HepG2 (cell line): ENCODE measurements at regions not wholly inside any gene's neighbourhood (a gene's known extent, or its start where the extent isn't known, plus 50 kb on each side); places are given as distances from the start of the nearest gene placed in this dataset.

Source experiments
- ATAC-seq: fragments of 200-7000 bp; cut with Tn5 transposase; 3 replicates; pipeline ENCODE4 v1.9.1; 2020; ENCODE audit warnings: mild to moderate bottlenecking, moderate library complexity
- BruUV-seq: library from RNA; stranded (reverse); fragments of 400-500 nt; replicated peaks from 2 replicates; lab custom pipeline; 2021; lab: Mats Ljungman, UMichigan
- CTCF ChIA-PET: fragments of 300-600 bp; formaldehyde crosslinking; extraction: SDS; loops from one replicate; lab custom pipeline; 2021; ENCODE audit warnings: low total read pairs, inconsistent platforms, low intra/inter-chr PET ratio; lab: Yijun Ruan, JAX
- POLR2A ChIA-PET: fragments of 350-600 bp; sonication (Branson Sonifier 250); formaldehyde crosslinking; loops from one replicate; lab custom pipeline; 2020; ENCODE audit warnings: antibody characterized with exemption, inconsistent platforms; lab: Yijun Ruan, JAX
- DNase-seq: peaks from one replicate; pipeline ENCODE4 v3.0.0-alpha.2; 2015; ENCODE audit warnings: low spot score
- FAIRE-seq: peaks from 3 replicates; lab custom pipeline; 2011; peaks lifted over from hg19 to GRCh38; lab: Jason Lieb, UNC
- H2AFZ ChIP-seq: one replicate; pipeline ENCODE4 v1.6.1; 2011; ENCODE audit warnings: low read length, inconsistent platforms
- H3K27ac ChIP-seq: fragments of 300-600 bp; 3 replicates; pipeline ENCODE4 v1.8.0; 2011; ENCODE audit warnings: mixed run types, mild to moderate bottlenecking, mixed read lengths, low read length, inconsistent platforms; ENCODE audit not compliant: insufficient read depth; ENCODE audit errors: extremely low read length
- H3K27me3 ChIP-seq, 2 experiments: fragments of 200-600 bp in 1 of 2; 2 replicates in 1 of 2; 3 replicates in 1 of 2; pipeline versions ENCODE4 v1.6.0 to v1.8.0; 2011; ENCODE audit warnings: low read length in 2 of 2, mild to moderate bottlenecking in 2 of 2, moderate library complexity in 2 of 2, inconsistent platforms in 1 of 2; ENCODE audit not compliant: insufficient read depth in 2 of 2, control insufficient read depth in 1 of 2
- H3K36me3 ChIP-seq, 2 experiments: fragments of 200-600 bp in 1 of 2; replicated peaks in 1 of 2; 2 replicates in 1 of 2; 3 replicates in 1 of 2; pipeline versions ENCODE4 v1.5.1 to v1.8.0; 2011; ENCODE audit warnings: low read length in 2 of 2, inconsistent platforms in 1 of 2; ENCODE audit not compliant: insufficient read depth in 2 of 2, control insufficient read depth in 1 of 2
- H3K4me1 ChIP-seq: 2 replicates; pipeline ENCODE4 v1.5.1; 2012; ENCODE audit warnings: low read length, inconsistent platforms; ENCODE audit not compliant: insufficient read depth
- H3K4me2 ChIP-seq: 2 replicates; pipeline ENCODE4 v1.6.0; 2011; ENCODE audit warnings: low read depth, low read length, inconsistent platforms
- H3K4me3 ChIP-seq, 3 experiments: fragments of 200-600 bp in 1 of 3; sonication (generic), shearing (Covaris generic) in 1 of 3; replicated peaks in 1 of 3; 2 replicates each; pipeline ENCODE4 v1.5.1; 2011 to 2016; ENCODE audit warnings: low read length in 3 of 3, inconsistent platforms in 2 of 3, low read depth in 2 of 3, mild to moderate bottlenecking in 2 of 3, control low read depth in 1 of 3, mixed read lengths in 1 of 3; ENCODE audit not compliant: insufficient read depth in 1 of 3
- H3K79me2 ChIP-seq: one replicate; pipeline ENCODE4 v1.6.1; 2011; ENCODE audit warnings: low read length, inconsistent platforms; ENCODE audit not compliant: insufficient read depth
- H3K9ac ChIP-seq: 2 replicates; pipeline ENCODE4 v1.6.0; 2011; ENCODE audit warnings: mild to moderate bottlenecking, low read depth, low read length, inconsistent platforms; ENCODE audit not compliant: insufficient read depth
- H3K9me3 ChIP-seq: 2 replicates; pipeline ENCODE4 v1.5.1; 2012; ENCODE audit warnings: mild to moderate bottlenecking, low read length
- H4K20me1 ChIP-seq: 2 replicates; pipeline ENCODE4 v1.6.0; 2011; ENCODE audit warnings: inconsistent platforms, mild to moderate bottlenecking, low read length, moderate library complexity; ENCODE audit not compliant: insufficient read depth
- ARID5B ChIP-seq: IDR thresholded peaks from 2 replicates; pipeline ENCODE4 v1.4.0; 2020; ENCODE audit warnings: mild to moderate bottlenecking, missing genetic modification reagents
- CREB1 ChIP-seq, 2 experiments: fragments of 450-650 bp in 1 of 2; IDR thresholded peaks; 2 replicates each; pipeline ENCODE4 v1.6.1; 2016 to 2017; ENCODE audit warnings: control low read depth in 1 of 2, mild to moderate bottlenecking in 1 of 2, missing compliant biosample characterization in 1 of 2, missing genetic modification characterization in 1 of 2
- FOXK1 ChIP-seq: sonication (generic); formaldehyde crosslinking; IDR thresholded peaks from 2 replicates; pipeline ENCODE4 v1.4.0; 2020; ENCODE audit warnings: low read depth, missing genetic modification reagents, borderline replicate concordance
- FOXP1 ChIP-seq, 2 experiments: fragments of 450-650 bp in 1 of 2; IDR thresholded peaks; 2 replicates each; pipeline ENCODE4 v1.6.1; 2017 to 2018; ENCODE audit warnings: antibody characterized with exemption in 1 of 2
- GABPA ChIP-seq, 2 experiments: IDR thresholded peaks; 2 replicates each; pipeline ENCODE4 v1.6.1; 2011 to 2016; ENCODE audit warnings: low read depth in 2 of 2, low read length in 1 of 2, missing biosample characterization in 1 of 2, missing genetic modification characterization in 1 of 2
- KDM3A ChIP-seq: IDR thresholded peaks from 2 replicates; pipeline ENCODE4 v1.6.1; 2018; ENCODE audit warnings: low read depth, missing compliant biosample characterization
- PAXIP1 ChIP-seq: sonication (generic); formaldehyde crosslinking; conservative IDR thresholded peaks from 2 replicates; pipeline ENCODE4 v1.4.0; 2020; ENCODE audit warnings: mild to moderate bottlenecking, missing genetic modification reagents, moderate library complexity
- PRMT3 ChIP-seq: sonication (generic); formaldehyde crosslinking; IDR thresholded peaks from 2 replicates; pipeline ENCODE4 v1.8.1; 2022; ENCODE audit warnings: low read depth, mild to moderate bottlenecking, moderate library complexity, missing genetic modification reagents, borderline replicate concordance
- RBAK ChIP-seq: sonication (generic); formaldehyde crosslinking; IDR thresholded peaks from 2 replicates; pipeline ENCODE4 v1.5.1; 2020; ENCODE audit warnings: mild to moderate bottlenecking, missing genetic modification reagents
- SIX4 ChIP-seq: sonication (generic); formaldehyde crosslinking; IDR thresholded peaks from 2 replicates; pipeline ENCODE4 v1.4.0; 2020; ENCODE audit warnings: missing genetic modification reagents
- SSRP1 ChIP-seq: IDR thresholded peaks from 2 replicates; pipeline ENCODE4 v1.6.1; 2016; ENCODE audit warnings: control low read depth
- ZNF33B ChIP-seq: sonication (generic); formaldehyde crosslinking; IDR thresholded peaks from 2 replicates; pipeline ENCODE4 v1.5.1; 2020; ENCODE audit warnings: mild to moderate bottlenecking, missing genetic modification reagents
- ZNF564 ChIP-seq: sonication (generic); formaldehyde crosslinking; IDR thresholded peaks from 2 replicates; pipeline ENCODE4 v1.8.1; 2023; ENCODE audit warnings: mild to moderate bottlenecking, missing genetic modification reagents
- ZNF639 ChIP-seq: conservative IDR thresholded peaks from 2 replicates; pipeline ENCODE4 v1.6.1; 2018; ENCODE audit warnings: missing genetic modification reagents
- WGBS: methylation state at CpG from one replicate; pipeline ENCODE4 v1.1.6; 2017; ENCODE audit warnings: low lambda C conversion rate; 5-methylcytosine and 5-hydroxymethylcytosine counted together
- in situ Hi-C: cut with HindIII; loops from 2 replicates; pipeline ENCODE4 v1.10.0; 2017; ENCODE audit warnings: low pct_unique_long_range_greater_than_20kb; ENCODE audit not compliant: extremely low pct_ligation_motif_present
- intact Hi-C: fragments of 100-400 bp; cut with micrococcal nuclease; formaldehyde crosslinking; loops from one replicate; pipeline ENCODE4 v1.10.0; 2022; ENCODE audit not compliant: unreplicated experiment

- TF ChIP-seq ARID5B (no peak), FOXK1 (CRISPR knock-in tag) (no peak), ZNF33B (CRISPR knock-in tag) (no peak), ZNF564 (CRISPR knock-in tag) (no peak), SSRP1 (CRISPR knock-in tag) (no peak), SIX4 (CRISPR knock-in tag) (no peak), KDM3A (no peak), CREB1 (IDR thresholded peaks at IDR 0.05) (no peak), CREB1 (CRISPR knock-in tag; IDR thresholded peaks at IDR 0.05) (no peak)
- TF ChIP-seq, all 625 proteins: peak for 0
Measured at GRCh38 chr1:54465351-54465811, 59.2 kb upstream of the SSBP3 start (continued).

- intact Hi-C loops: no loop called here
- peaks cover 2 to 44% of the 10 kb centered on the region in 2 experiments; a peak in 3 of 5 replicates for H3K27me3 ChIP-seq
- no peak for TF ChIP-seq PRMT3 (CRISPR knock-in tag)
- TF ChIP-seq PAXIP1: no peak
- no peak for TF ChIP-seq FOXK1 (CRISPR knock-in tag)
- TF ChIP-seq RBAK (CRISPR knock-in tag): no peak
- TF ChIP-seq ZNF639 (CRISPR knock-in tag): no peak
- TF ChIP-seq FOXP1 (IDR thresholded peaks at IDR 0.05): no peak
- no peak for TF ChIP-seq FOXP1 (CRISPR knock-in tag; IDR thresholded peaks at IDR 0.05)
- no peak for TF ChIP-seq GABPA (IDR thresholded peaks at IDR 0.05; ENCODE audit: low read depth, low read length)
- 0 out of 2 replicates have a peak, but pooled peaks have one; percentile 18 for TF ChIP-seq GABPA (CRISPR knock-in tag; IDR thresholded peaks at IDR 0.05; ENCODE audit: low read depth)
Measured at GRCh38 chr1:54464477-54465146, 58.4 kb upstream of the SSBP3 start.

More at GRCh38 chr1:54464477-54465146, 58.4 kb upstream of the SSBP3 start:
- POLR2A ChIA-PET: interaction anchor here (1.0 kb wide), 1 partner anchor 265 kb away, joined by 3 read pairs; the partner anchor contains the start of genes CYB5RL and MRPL37
- ATAC-seq (peak; percentile 20), DNase-seq (no peak), FAIRE-seq (no peak)
- no TSS peak for BruUV-seq
- WGBS: 48% methylated on average over 7 of the region's 9 CpGs
- CTCF ChIA-PET: no interaction called here
- Histone ChIP-seq H3K4me3 (no peak overlapping the region), H3K4me1 (peaks cover 23% of the 10 kb centered on the region), H3K36me3 (no peaks in the 10 kb centered on the region), H4K20me1 (no peaks in the 10 kb centered on the region), H3K27ac (no peak overlapping the region), H3K79me2 (no peaks in the 10 kb centered on the region), H2AFZ (no peak overlapping the region), H3K9me3 (no peaks in the 10 kb centered on the region), H3K4me2 (peak overlapping the region; percentile 51; the same call in 1 of the 2 replicates), H3K9ac (no peak overlapping the region)
- in situ Hi-C loops: no loop called here
